GM12891 (cell line): ENCODE measurements at regions not wholly inside any gene's neighbourhood (a gene's known extent, or its start where the extent isn't known, plus 50 kb on each side); places are given as distances from the start of the nearest gene placed in this dataset.

Source experiments
- POLR2A ChIP-seq: IDR thresholded peaks from 2 replicates; pipeline ENCODE4 v1.6.1; 2011; ENCODE audit warnings: low read depth, low read length, control low read depth
- POLR2AphosphoS5 ChIP-seq: IDR thresholded peaks from 2 replicates; pipeline ENCODE4 v1.6.1; 2011; ENCODE audit warnings: low read depth, low read length, control low read depth

DNA sequence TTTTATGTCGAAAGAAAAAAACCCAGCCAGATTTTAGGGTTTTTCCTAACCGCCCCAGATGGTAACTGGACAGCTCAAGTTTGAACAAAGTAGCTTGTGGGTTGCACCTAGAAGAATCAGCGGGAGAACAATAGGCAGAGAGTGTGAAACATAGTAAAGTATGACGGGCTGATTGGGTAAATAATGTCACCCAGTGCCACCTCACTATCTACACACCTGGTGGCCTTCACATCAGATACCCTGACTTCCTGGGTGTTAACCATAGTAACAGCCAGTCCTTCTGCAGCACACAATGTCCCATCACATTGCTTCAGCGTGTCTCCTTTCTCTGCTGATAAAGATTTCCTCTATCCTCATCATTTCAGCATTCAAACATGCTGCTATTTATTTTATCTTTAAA lies 159.1 kb upstream of the HS3ST1 start:
- TF ChIP-seq POLR2A (no peak), POLR2AphosphoS5 (no peak)
